H9 (cell line): ENCODE measurements at regions not wholly inside any gene's neighbourhood (a gene's known extent, or its start where the extent isn't known, plus 50 kb on each side); places are given as distances from the start of the nearest gene placed in this dataset.

Experiments
- DNase-seq: peaks from one replicate; pipeline ENCODE4 v3.0.0-alpha.2; 2017
- H2AFZ ChIP-seq: one replicate; pipeline ENCODE4 v1.6.1; 2013; ENCODE audit warnings: mild to moderate bottlenecking, low read length, control low read depth, moderate library complexity
- H2AK5ac ChIP-seq: 2 replicates; pipeline ENCODE4 v1.6.1; 2013; ENCODE audit warnings: low read length, control low read depth, mixed read lengths; ENCODE audit not compliant: insufficient read length
- H2BK120ac ChIP-seq: one replicate; pipeline ENCODE4 v1.6.1; 2013; ENCODE audit warnings: low read depth, mild to moderate bottlenecking, low read length, control low read depth, inconsistent platforms; ENCODE audit not compliant: poor library complexity, severe bottlenecking
- H2BK12ac ChIP-seq: 2 replicates; pipeline ENCODE4 v1.6.1; 2013; ENCODE audit warnings: low read length, control low read depth, mixed read lengths, low read depth; ENCODE audit not compliant: insufficient read length
- H2BK15ac ChIP-seq: 2 replicates; pipeline ENCODE4 v1.6.1; 2013; ENCODE audit warnings: low read depth, low read length, control low read depth
- H2BK20ac ChIP-seq: one replicate; pipeline ENCODE4 v1.6.1; 2013; ENCODE audit warnings: low read depth, mild to moderate bottlenecking, low read length, control low read depth, inconsistent platforms; ENCODE audit not compliant: poor library complexity, severe bottlenecking
- H2BK5ac ChIP-seq: 2 replicates; pipeline ENCODE4 v1.6.1; 2013; ENCODE audit warnings: low read length, control low read depth, mixed read lengths; ENCODE audit not compliant: insufficient read length
- H3K14ac ChIP-seq: 2 replicates; pipeline ENCODE4 v1.6.1; 2013; ENCODE audit warnings: low read length, control low read depth; ENCODE audit not compliant: insufficient read depth
- H3K18ac ChIP-seq: 2 replicates; pipeline ENCODE4 v1.6.1; 2013; ENCODE audit warnings: low read depth, mild to moderate bottlenecking, mixed read lengths, low read length, control low read depth; ENCODE audit not compliant: insufficient read length
- H3K23ac ChIP-seq: 2 replicates; pipeline ENCODE4 v1.6.1; 2013; ENCODE audit warnings: low read length, control low read depth, mixed read lengths, low read depth; ENCODE audit not compliant: insufficient read length
- H3K23me2 ChIP-seq: 2 replicates; pipeline ENCODE4 v1.6.1; 2013; ENCODE audit warnings: low read depth, mild to moderate bottlenecking, mixed read lengths, low read length, control low read depth; ENCODE audit not compliant: insufficient read length, poor library complexity, severe bottlenecking
- H3K27ac ChIP-seq: 2 replicates; pipeline ENCODE4 v1.5.1; 2013; ENCODE audit warnings: low read length, control low read depth, mixed read lengths, low read depth; ENCODE audit not compliant: insufficient read length
- H3K27me3 ChIP-seq: 2 replicates; pipeline ENCODE4 v1.6.1; 2013; ENCODE audit warnings: low read length, control low read depth, inconsistent platforms; ENCODE audit not compliant: insufficient read depth
- H3K4ac ChIP-seq: 2 replicates; pipeline ENCODE4 v1.6.1; 2013; ENCODE audit warnings: low read depth, mild to moderate bottlenecking, control low read depth, inconsistent platforms, low read length, moderate library complexity
- H3K4me1 ChIP-seq: 2 replicates; pipeline ENCODE4 v1.6.1; 2013; ENCODE audit warnings: low read length, control low read depth, inconsistent platforms; ENCODE audit not compliant: insufficient read depth
- H3K4me2 ChIP-seq: 2 replicates; pipeline ENCODE4 v1.6.1; 2013; ENCODE audit warnings: low read length, control low read depth, mixed read lengths; ENCODE audit not compliant: insufficient read length, insufficient read depth
- H3K56ac ChIP-seq: 2 replicates; pipeline ENCODE4 v1.6.1; 2013; ENCODE audit warnings: low read depth, mild to moderate bottlenecking, mixed read lengths, low read length, control low read depth; ENCODE audit not compliant: insufficient read length
- H3K79me1 ChIP-seq: 2 replicates; pipeline ENCODE4 v1.6.1; 2013; ENCODE audit warnings: low read depth, mild to moderate bottlenecking, moderate library complexity, low read length, control low read depth, inconsistent platforms; ENCODE audit not compliant: insufficient read depth, poor library complexity, severe bottlenecking
- H3K79me2 ChIP-seq: 2 replicates; pipeline ENCODE4 v1.6.1; 2013; ENCODE audit warnings: low read length, control low read depth, inconsistent platforms; ENCODE audit not compliant: insufficient read depth
- H3K9ac ChIP-seq: 2 replicates; pipeline ENCODE4 v1.6.1; 2013; ENCODE audit warnings: low read length, control low read depth, mixed read lengths; ENCODE audit not compliant: insufficient read length; ENCODE audit errors: extremely low read depth
- H3K9me3 ChIP-seq: one replicate; pipeline ENCODE4 v1.6.1; 2013; ENCODE audit warnings: low read depth, low read length, inconsistent platforms; ENCODE audit not compliant: control insufficient read depth
- H3T11ph ChIP-seq: one replicate; pipeline ENCODE4 v1.6.1; 2013; ENCODE audit warnings: mild to moderate bottlenecking, low read length, control low read depth, inconsistent platforms
- H4K20me1 ChIP-seq: one replicate; pipeline ENCODE4 v1.6.1; 2013; ENCODE audit not compliant: control insufficient read depth, insufficient read length, insufficient read depth
- H4K5ac ChIP-seq: 2 replicates; pipeline ENCODE4 v1.6.1; 2013; ENCODE audit warnings: low read depth, mild to moderate bottlenecking, mixed read lengths, low read length, control low read depth; ENCODE audit not compliant: insufficient read length
- H4K8ac ChIP-seq: replicated peaks from 2 replicates; pipeline ENCODE4 v1.6.1; 2013; ENCODE audit warnings: low read length, control low read depth, mixed read lengths, low read depth; ENCODE audit not compliant: insufficient read length
- H4K91ac ChIP-seq: 2 replicates; pipeline ENCODE4 v1.6.1; 2013; ENCODE audit warnings: low read depth, mild to moderate bottlenecking, moderate library complexity, mixed read lengths, low read length, control low read depth; ENCODE audit not compliant: insufficient read length
- H3K27ac Mint-ChIP-seq, 3 experiments: 2 replicates in 2 of 3; 3 replicates in 1 of 3; pipeline ENCODE4 v1.8.0; 2020 to 2021; ENCODE audit warnings: mixed read lengths in 3 of 3, mild to moderate bottlenecking in 1 of 3, moderate library complexity in 1 of 3
- H3K27me3 Mint-ChIP-seq: 2 replicates; pipeline ENCODE4 v1.8.0; 2021; ENCODE audit warnings: low read depth, mild to moderate bottlenecking, moderate library complexity, mixed read lengths
- H3K36me3 Mint-ChIP-seq, 3 experiments: 2 replicates in 2 of 3; 3 replicates in 1 of 3; pipeline ENCODE4 v1.8.0; 2020 to 2021; ENCODE audit warnings: low read depth in 3 of 3, mixed read lengths in 3 of 3; ENCODE audit not compliant: insufficient read depth in 1 of 3
- H3K4me1 Mint-ChIP-seq, 2 experiments: 2 replicates each; pipeline ENCODE4 v1.8.0; 2020; ENCODE audit warnings: mixed read lengths in 2 of 2
- H3K4me3 Mint-ChIP-seq, 2 experiments: 2 replicates in 1 of 2; 3 replicates in 1 of 2; pipeline ENCODE4 v1.8.0; 2020 to 2021; ENCODE audit warnings: mild to moderate bottlenecking in 2 of 2, mixed read lengths in 2 of 2, moderate library complexity in 1 of 2
- H3K9me3 Mint-ChIP-seq, 2 experiments: 2 replicates in 1 of 2; 3 replicates in 1 of 2; pipeline ENCODE4 v1.8.0; 2020; ENCODE audit warnings: mild to moderate bottlenecking in 2 of 2, mixed read lengths in 2 of 2, moderate library complexity in 1 of 2
- WGBS: extraction: QIAGEN DNeasy Blood & Tissue Kit; methylation state at CpG from one replicate; pipeline ENCODE4 v1.1.7; 2013; ENCODE audit warnings: missing lambda C conversion rate, low lambda C conversion rate, mixed read lengths; ENCODE audit not compliant: insufficient read length; ENCODE audit errors: extremely low coverage; 5-methylcytosine and 5-hydroxymethylcytosine counted together
- TF ChIP-seq, protein P1 (sequence below): fragments of 200-600 bp; sonication (generic); conservative IDR thresholded peaks from 3 replicates; pipeline ENCODE4 v1.8.0; 2021; ENCODE audit warnings: antibody characterized with exemption, mild to moderate bottlenecking

DNA sequence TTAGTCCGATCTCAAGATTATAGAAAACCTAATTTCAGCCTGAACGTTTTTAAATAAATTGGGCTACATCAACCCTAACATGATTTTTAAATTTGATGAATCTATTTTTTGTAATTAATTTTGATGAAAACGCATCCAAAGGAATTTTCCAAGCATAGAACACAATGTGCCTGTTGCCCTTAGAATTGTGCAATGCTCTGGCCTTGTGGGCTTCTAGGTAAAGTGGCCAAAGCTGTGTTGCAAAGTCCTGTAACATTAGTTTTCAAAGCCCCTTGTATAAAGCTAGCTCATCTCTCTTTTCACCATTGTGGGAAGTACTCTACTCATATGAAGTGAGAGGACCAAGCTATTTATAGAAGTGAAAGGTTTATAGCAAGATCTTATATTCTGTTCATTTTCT, 138.4 kb upstream of the PRPS1L1 start:
- Mint-ChIP-seq H3K9me3 (no peaks in the 10 kb centered on the region), H3K4me3 (no peak overlapping the region), H3K27ac (no peak overlapping the region), H3K36me3 (no peaks in the 10 kb centered on the region; a peak in 1 of 7 replicates), H3K4me1 (no peaks in the 10 kb centered on the region), H3K27me3 (no peaks in the 10 kb centered on the region; the same call in 1 of the 2 replicates)
- H3T11ph ChIP-seq = no peak overlapping the region
- no peak overlapping the region for H2BK20ac ChIP-seq
- no peak overlapping the region for H3K56ac ChIP-seq
- no peaks in the 10 kb centered on the region for H3K79me2 ChIP-seq
- H2AK5ac ChIP-seq = no peak overlapping the region
- no peaks in the 10 kb centered on the region for H3K4me1 ChIP-seq
- H4K8ac ChIP-seq = no peak overlapping the region
- H3K9me3 ChIP-seq = no peaks in the 10 kb centered on the region
- DNase-seq = no peak
- no peak overlapping the region for H2BK120ac ChIP-seq
- no peak overlapping the region for H3K23ac ChIP-seq
- H4K91ac ChIP-seq = no peak overlapping the region
- TF ChIP-seq, protein P1, sequence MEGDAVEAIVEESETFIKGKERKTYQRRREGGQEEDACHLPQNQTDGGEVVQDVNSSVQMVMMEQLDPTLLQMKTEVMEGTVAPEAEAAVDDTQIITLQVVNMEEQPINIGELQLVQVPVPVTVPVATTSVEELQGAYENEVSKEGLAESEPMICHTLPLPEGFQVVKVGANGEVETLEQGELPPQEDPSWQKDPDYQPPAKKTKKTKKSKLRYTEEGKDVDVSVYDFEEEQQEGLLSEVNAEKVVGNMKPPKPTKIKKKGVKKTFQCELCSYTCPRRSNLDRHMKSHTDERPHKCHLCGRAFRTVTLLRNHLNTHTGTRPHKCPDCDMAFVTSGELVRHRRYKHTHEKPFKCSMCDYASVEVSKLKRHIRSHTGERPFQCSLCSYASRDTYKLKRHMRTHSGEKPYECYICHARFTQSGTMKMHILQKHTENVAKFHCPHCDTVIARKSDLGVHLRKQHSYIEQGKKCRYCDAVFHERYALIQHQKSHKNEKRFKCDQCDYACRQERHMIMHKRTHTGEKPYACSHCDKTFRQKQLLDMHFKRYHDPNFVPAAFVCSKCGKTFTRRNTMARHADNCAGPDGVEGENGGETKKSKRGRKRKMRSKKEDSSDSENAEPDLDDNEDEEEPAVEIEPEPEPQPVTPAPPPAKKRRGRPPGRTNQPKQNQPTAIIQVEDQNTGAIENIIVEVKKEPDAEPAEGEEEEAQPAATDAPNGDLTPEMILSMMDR = no peak
- H3K4me2 ChIP-seq = no peak overlapping the region
- no CpG with 5 or more reads among the region's 3 CpGs for WGBS
- H4K20me1 ChIP-seq = no peaks in the 10 kb centered on the region
- no peak overlapping the region for H3K14ac ChIP-seq
- no peaks in the 10 kb centered on the region for H3K23me2 ChIP-seq
- H4K5ac ChIP-seq = no peak overlapping the region
- H2AFZ ChIP-seq = no peak overlapping the region
- no peaks in the 10 kb centered on the region for H3K79me1 ChIP-seq
- H3K27me3 ChIP-seq = no peaks in the 10 kb centered on the region
- no peak overlapping the region for H3K18ac ChIP-seq
- H2BK12ac ChIP-seq = no peak overlapping the region
- no peak overlapping the region for H2BK15ac ChIP-seq
- no peak overlapping the region for H3K27ac ChIP-seq
- H2BK5ac ChIP-seq = no peak overlapping the region
- H3K4ac ChIP-seq = no peak overlapping the region
- no peak overlapping the region for H3K9ac ChIP-seq
